Trophoblast cell (in vitro differentiated cells and primary cell): ENCODE measurements at regions not wholly inside any gene's neighbourhood (a gene's known extent, or its start where the extent isn't known, plus 50 kb on each side); places are given as distances from the start of the nearest gene placed in this dataset.

Source experiments
- DNase-seq, 2 donors: peaks; one replicate each; pipeline ENCODE4 v3.0.0-alpha.2; 2016
- H2AFZ ChIP-seq: 2 replicates; pipeline ENCODE4 v1.6.1; 2013; ENCODE audit warnings: low read length, moderate library complexity, mild to moderate bottlenecking; ENCODE audit not compliant: insufficient read depth, poor library complexity
- H2AK5ac ChIP-seq: 2 replicates; pipeline ENCODE4 v1.6.1; 2013; ENCODE audit warnings: mild to moderate bottlenecking, low read length
- H2BK120ac ChIP-seq: 2 replicates; pipeline ENCODE4 v1.6.1; 2013; ENCODE audit warnings: low read length, mild to moderate bottlenecking, moderate library complexity; ENCODE audit not compliant: insufficient read depth, poor library complexity
- H2BK12ac ChIP-seq: 2 replicates; pipeline ENCODE4 v1.6.1; 2013; ENCODE audit warnings: mild to moderate bottlenecking, low read length, moderate library complexity
- H2BK5ac ChIP-seq: 2 replicates; pipeline ENCODE4 v1.6.1; 2013; ENCODE audit warnings: low read length, low read depth, moderate library complexity, mild to moderate bottlenecking; ENCODE audit not compliant: poor library complexity
- H3K14ac ChIP-seq: 2 replicates; pipeline ENCODE4 v1.6.1; 2013; ENCODE audit warnings: mild to moderate bottlenecking, low read length
- H3K18ac ChIP-seq: 2 replicates; pipeline ENCODE4 v1.6.1; 2013; ENCODE audit warnings: mild to moderate bottlenecking, low read length
- H3K23ac ChIP-seq: 2 replicates; pipeline ENCODE4 v1.6.1; 2013; ENCODE audit warnings: low read length
- H3K27ac ChIP-seq: 2 replicates; pipeline ENCODE4 v1.5.1; 2013; ENCODE audit warnings: low read depth, mild to moderate bottlenecking, inconsistent platforms, low read length, moderate library complexity
- H3K27me3 ChIP-seq: 2 replicates; pipeline ENCODE4 v1.6.1; 2013; ENCODE audit warnings: inconsistent platforms, mild to moderate bottlenecking, low read length, moderate library complexity; ENCODE audit not compliant: insufficient read depth
- H3K36me3 ChIP-seq, 2 experiments: 1 replicate in 1 of 2; 2 replicates in 1 of 2; pipeline ENCODE4 v1.6.1; 2013; ENCODE audit warnings: low read length in 2 of 2, mild to moderate bottlenecking in 2 of 2, moderate library complexity in 1 of 2; ENCODE audit not compliant: insufficient read depth in 2 of 2, control insufficient read depth in 1 of 2
- H3K4ac ChIP-seq: 2 replicates; pipeline ENCODE4 v1.6.1; 2013; ENCODE audit warnings: low read depth, mild to moderate bottlenecking, low read length, moderate library complexity
- H3K4me1 ChIP-seq, 2 experiments: 1 replicate in 1 of 2; 2 replicates in 1 of 2; pipeline ENCODE4 v1.6.1; 2013; ENCODE audit warnings: low read length in 2 of 2, mild to moderate bottlenecking in 2 of 2, moderate library complexity in 1 of 2; ENCODE audit not compliant: insufficient read depth in 2 of 2, control insufficient read depth in 1 of 2
- H3K4me2 ChIP-seq: 2 replicates; pipeline ENCODE4 v1.6.1; 2013; ENCODE audit warnings: inconsistent platforms, mild to moderate bottlenecking, low read length, moderate library complexity
- H3K4me3 ChIP-seq: 2 replicates; pipeline ENCODE4 v1.5.1; 2013; ENCODE audit warnings: mild to moderate bottlenecking, low read depth, low read length, inconsistent platforms
- H3K79me1 ChIP-seq: one replicate; pipeline ENCODE4 v1.6.1; 2013; ENCODE audit warnings: low read length
- H3K79me2 ChIP-seq: 2 replicates; pipeline ENCODE4 v1.6.1; 2013; ENCODE audit warnings: low read length, mild to moderate bottlenecking; ENCODE audit not compliant: control insufficient read depth, insufficient read depth, poor library complexity
- H3K9ac ChIP-seq: 2 replicates; pipeline ENCODE4 v1.6.1; 2013; ENCODE audit warnings: mild to moderate bottlenecking, low read length
- H3K9me3 ChIP-seq: 2 replicates; pipeline ENCODE4 v1.6.1; 2013; ENCODE audit warnings: low read depth, mild to moderate bottlenecking, control low read depth, inconsistent platforms, low read length; ENCODE audit not compliant: insufficient read depth
- H4K12ac ChIP-seq: 2 replicates; pipeline ENCODE4 v1.6.1; 2013; ENCODE audit warnings: low read depth, mild to moderate bottlenecking, low read length, moderate library complexity
- H4K8ac ChIP-seq: 2 replicates; pipeline ENCODE4 v1.6.1; 2013; ENCODE audit warnings: low read depth, mild to moderate bottlenecking, low read length, moderate library complexity
- H4K91ac ChIP-seq: one replicate; pipeline ENCODE4 v1.6.1; 2013; ENCODE audit warnings: low read depth, mild to moderate bottlenecking, low read length, moderate library complexity
- WGBS: extraction: QIAGEN DNeasy Blood & Tissue Kit; methylation state at CpG from one replicate; pipeline ENCODE4 v1.1.7; 2013; ENCODE audit warnings: missing lambda C conversion rate; ENCODE audit not compliant: insufficient read length, insufficient coverage; ENCODE audit errors: extremely low coverage; 5-methylcytosine and 5-hydroxymethylcytosine counted together

DNA sequence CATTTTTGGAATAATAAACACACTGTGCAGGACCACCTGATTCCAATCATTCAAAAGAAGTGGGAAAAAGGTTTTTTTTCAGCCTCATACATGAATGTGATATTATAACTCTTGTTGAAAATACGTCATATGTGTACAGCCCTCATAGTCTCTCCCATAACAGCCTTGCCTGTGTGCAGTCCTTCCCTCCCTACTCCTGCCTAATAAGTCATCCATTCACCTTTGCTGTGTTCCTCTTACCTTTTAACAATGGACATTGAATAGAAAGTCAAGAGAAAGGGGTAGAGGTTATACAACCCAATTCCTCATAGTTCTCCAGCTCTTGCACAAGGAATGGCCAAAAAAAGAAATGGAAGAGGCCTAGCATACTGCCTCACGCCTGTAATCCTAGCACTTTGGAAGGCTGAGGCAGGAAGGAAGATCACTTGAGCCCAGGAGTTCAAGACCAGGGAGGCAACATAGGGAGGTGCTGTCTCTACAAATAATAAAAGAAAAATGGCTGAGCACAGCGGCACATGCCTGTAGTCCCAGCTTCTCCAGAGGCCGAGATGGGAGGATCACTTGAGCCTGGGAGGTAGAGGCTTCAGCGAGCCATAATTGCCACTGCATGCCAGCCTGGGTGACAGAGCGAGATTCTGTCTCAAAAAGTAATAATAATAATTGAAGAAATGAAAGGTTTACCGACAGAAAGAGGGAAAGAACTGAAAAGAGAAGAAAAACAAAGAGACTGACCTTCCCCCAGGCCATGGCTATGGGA is 356.1 kb upstream of the KIF2A start:
- WGBS, result no CpG with 5 or more reads among the region's 7 CpGs
- H3K23ac ChIP-seq, result no peak overlapping the region
- H3K79me1 ChIP-seq, result no peaks in the 10 kb centered on the region
- no peak overlapping the region for H2BK120ac ChIP-seq
- no peak for DNase-seq
- H3K4ac ChIP-seq, result no peak overlapping the region
- H3K18ac ChIP-seq, result no peak overlapping the region
- no peak overlapping the region for H4K12ac ChIP-seq
- no peak overlapping the region for H3K27ac ChIP-seq
- H3K36me3 ChIP-seq, result no peaks in the 10 kb centered on the region
- H4K91ac ChIP-seq, result no peak overlapping the region
- H3K9me3 ChIP-seq, result no peaks in the 10 kb centered on the region
- no peak overlapping the region for H2AK5ac ChIP-seq
- H3K27me3 ChIP-seq, result no peaks in the 10 kb centered on the region
- no peak overlapping the region for H2BK12ac ChIP-seq
- no peak overlapping the region for H4K8ac ChIP-seq
- H3K4me3 ChIP-seq, result no peak overlapping the region
- no peak overlapping the region for H3K14ac ChIP-seq
- H3K79me2 ChIP-seq, result no peaks in the 10 kb centered on the region
- no peak overlapping the region for H2AFZ ChIP-seq
- H3K4me2 ChIP-seq, result no peak overlapping the region
- H3K9ac ChIP-seq, result no peak overlapping the region
- H3K4me1 ChIP-seq, result no peaks in the 10 kb centered on the region
- no peak overlapping the region for H2BK5ac ChIP-seq

DNA sequence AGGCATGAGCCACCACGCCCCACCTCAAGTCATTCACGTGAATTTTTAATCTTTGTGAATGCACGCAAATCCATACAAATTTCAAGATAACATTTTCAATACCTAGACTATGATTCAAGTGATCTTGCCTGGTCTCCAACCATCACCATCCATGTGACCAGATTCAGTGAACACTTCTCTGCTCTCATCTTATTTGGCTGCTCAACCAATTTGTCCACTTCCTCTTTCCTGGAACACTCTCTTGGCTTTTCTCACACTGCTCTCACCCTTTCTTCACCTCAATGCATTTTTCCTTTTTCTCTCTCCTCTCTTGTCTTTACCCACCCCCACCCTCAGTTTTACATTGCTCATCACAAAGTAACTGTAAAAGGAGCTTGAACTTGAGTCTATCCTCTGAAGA is 354.7 kb upstream of the KIF2A start:
- no peak overlapping the region for H2AK5ac ChIP-seq
- no peak overlapping the region for H4K12ac ChIP-seq
- no peak overlapping the region for H3K4me2 ChIP-seq
- H3K18ac ChIP-seq, result no peak overlapping the region
- H3K79me1 ChIP-seq, result no peaks in the 10 kb centered on the region
- H3K79me2 ChIP-seq, result no peaks in the 10 kb centered on the region
- H4K91ac ChIP-seq, result no peak overlapping the region
- H3K9me3 ChIP-seq, result no peaks in the 10 kb centered on the region
- H3K4ac ChIP-seq, result no peak overlapping the region
- no peak overlapping the region for H3K23ac ChIP-seq
- no peak overlapping the region for H3K9ac ChIP-seq
- no peak overlapping the region for H2BK12ac ChIP-seq
- WGBS, result no CpG with 5 or more reads among the region's 3 CpGs
- H2AFZ ChIP-seq, result no peak overlapping the region
- H3K4me1 ChIP-seq, result peaks cover 0 to under 1% of the 10 kb centered on the region in 2 experiments
- no peak overlapping the region for H2BK120ac ChIP-seq
- no peak overlapping the region for H3K27ac ChIP-seq
- H3K14ac ChIP-seq, result no peak overlapping the region
- no peaks in the 10 kb centered on the region for H3K36me3 ChIP-seq
- H3K27me3 ChIP-seq, result no peaks in the 10 kb centered on the region
- DNase-seq, result no peak
- H2BK5ac ChIP-seq, result no peak overlapping the region
- no peak overlapping the region for H3K4me3 ChIP-seq
- H4K8ac ChIP-seq, result no peak overlapping the region

DNA sequence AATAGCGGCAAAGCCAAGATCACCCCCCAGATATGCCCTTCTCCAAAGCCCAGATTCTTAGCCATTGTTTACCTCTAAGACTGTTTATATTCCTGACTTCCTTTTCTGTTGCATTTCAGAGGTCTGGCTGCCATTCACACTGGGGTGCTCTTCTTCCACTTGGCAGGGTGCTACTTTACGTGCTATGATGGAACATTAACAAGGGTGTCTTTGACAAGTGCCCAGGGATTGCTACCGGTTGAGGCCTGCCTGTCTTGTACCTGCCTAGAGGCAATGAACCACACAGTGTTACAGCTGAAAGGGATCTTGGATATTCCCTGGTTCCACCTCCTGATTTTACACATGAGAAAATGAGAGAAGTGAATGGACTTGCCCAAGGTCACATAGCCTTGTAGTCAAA is 352.1 kb upstream of the KIF2A start:
- Histone ChIP-seq H3K4me3 (no peak overlapping the region), H3K27me3 (no peaks in the 10 kb centered on the region), H3K4me2 (no peak overlapping the region), H2AFZ (no peak overlapping the region), H3K4me1 (peaks cover 0 to 1% of the 10 kb centered on the region in 2 experiments), H2BK120ac (no peak overlapping the region), H3K27ac (no peak overlapping the region), H3K79me2 (no peaks in the 10 kb centered on the region), H3K9ac (no peak overlapping the region), H3K4ac (no peak overlapping the region), H3K79me1 (no peaks in the 10 kb centered on the region), H2AK5ac (no peak overlapping the region), H2BK12ac (no peak overlapping the region), H3K18ac (no peak overlapping the region), H3K23ac (no peak overlapping the region), H4K12ac (no peak overlapping the region), H3K36me3 (no peaks in the 10 kb centered on the region), H3K9me3 (no peaks in the 10 kb centered on the region), H3K14ac (no peak overlapping the region), H4K8ac (no peak overlapping the region), H2BK5ac (no peak overlapping the region), H4K91ac (no peak overlapping the region)
- WGBS, result no CpG with 5 or more reads among the region's 3 CpGs
- no peak for DNase-seq

DNA sequence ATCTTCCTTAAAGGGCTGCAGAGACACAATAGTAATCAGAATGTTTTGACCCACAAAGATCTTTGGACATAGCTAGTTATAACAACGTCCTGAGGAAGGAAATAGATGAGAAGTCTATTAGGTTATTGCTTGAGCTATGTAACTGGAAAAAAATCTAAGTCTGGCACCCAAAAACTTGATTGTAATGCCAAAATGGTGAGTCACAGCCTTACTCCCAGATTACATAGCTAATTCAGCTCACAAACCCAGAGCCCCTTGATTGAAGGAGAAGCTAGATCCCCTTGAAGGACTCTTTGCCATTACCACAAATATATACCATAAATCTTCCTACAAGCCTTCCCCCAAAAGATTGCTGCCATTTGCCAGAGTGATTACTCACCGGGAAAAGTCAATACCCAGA is 341.8 kb upstream of the KIF2A start:
- H2AFZ ChIP-seq, result no peak overlapping the region
- H3K14ac ChIP-seq, result no peak overlapping the region
- H3K79me1 ChIP-seq, result no peaks in the 10 kb centered on the region
- no peaks in the 10 kb centered on the region for H3K9me3 ChIP-seq
- no peak overlapping the region for H2BK12ac ChIP-seq
- H3K4me1 ChIP-seq, result no peaks in the 10 kb centered on the region
- WGBS, result no CpG with 5 or more reads among the region's 2 CpGs
- H3K27me3 ChIP-seq, result no peaks in the 10 kb centered on the region
- H3K79me2 ChIP-seq, result no peaks in the 10 kb centered on the region
- no peaks in the 10 kb centered on the region for H3K36me3 ChIP-seq
- H2BK120ac ChIP-seq, result no peak overlapping the region
- no peak overlapping the region for H3K9ac ChIP-seq
- no peak overlapping the region for H4K91ac ChIP-seq
- no peak overlapping the region for H3K4ac ChIP-seq
- no peak overlapping the region for H4K12ac ChIP-seq
- H4K8ac ChIP-seq, result no peak overlapping the region
- no peak overlapping the region for H2BK5ac ChIP-seq
- no peak overlapping the region for H3K18ac ChIP-seq
- no peak overlapping the region for H3K23ac ChIP-seq
- H3K27ac ChIP-seq, result no peak overlapping the region
- DNase-seq, result no peak
- H3K4me3 ChIP-seq, result no peak overlapping the region
- H3K4me2 ChIP-seq, result no peak overlapping the region
- H2AK5ac ChIP-seq, result no peak overlapping the region
